ENCODE measurements at regions not wholly inside any gene's neighbourhood (a gene's known extent, or its start where the extent isn't known, plus 50 kb on each side); places are given as distances from the start of the nearest gene placed in this dataset.

GRCh38 chr18:25425024-25425423 lies 73.1 kb upstream of the ZNF521 start:
- DNase-seq: no peak

- DNase-seq: no peak
These were observed 71.8 kb upstream of the ZNF521 start for GRCh38 chr18:25423760-25424159.

GRCh38 chr18:25423267-25423666 lies 71.3 kb upstream of the ZNF521 start:
- DNase-seq: no peak

GRCh38 chr18:25422230-25422629 lies 70.3 kb upstream of the ZNF521 start:
- DNase-seq: no peak

GRCh38 chr18:25420077-25420825 lies 68.3 kb upstream of the ZNF521 start:
- no peak for DNase-seq

GRCh38 chr18:25416374-25416773 lies 64.4 kb upstream of the ZNF521 start:
- DNase-seq: no peak

GRCh38 chr18:25409971-25410370 lies 58.0 kb upstream of the ZNF521 start:
- no peak for DNase-seq

- DNase-seq: no peak
These were observed 56.3 kb upstream of the ZNF521 start for GRCh38 chr18:25408293-25408692.

Data from CD4-positive, alpha-beta T cell treated with Interferon gamma for 1 hour (primary cell).